HCT116 (cell line): ENCODE measurements at regions not wholly inside any gene's neighbourhood (a gene's known extent, or its start where the extent isn't known, plus 50 kb on each side); places are given as distances from the start of the nearest gene placed in this dataset.

Experiments used
- EGR1 ChIP-seq: IDR thresholded peaks from 2 replicates; pipeline ENCODE4 v1.6.1; 2012; ENCODE audit warnings: low read depth
- MAX ChIP-seq: IDR thresholded peaks from 2 replicates; pipeline ENCODE4 v1.6.1; 2012
- POLR2A ChIP-seq: IDR thresholded peaks from 2 replicates; pipeline ENCODE4 v1.7.0; 2011; ENCODE audit warnings: borderline replicate concordance; ENCODE audit not compliant: insufficient read depth, insufficient read length; ENCODE audit errors: extremely low read depth
- POLR2AphosphoS5 ChIP-seq: IDR thresholded peaks from 2 replicates; pipeline ENCODE4 v1.6.1; 2011; ENCODE audit warnings: mild to moderate bottlenecking, low read depth, low read length, moderate library complexity
- ZFX ChIP-seq: fragments of 450-650 bp; IDR thresholded peaks from 2 replicates; pipeline ENCODE4 v1.6.1; 2017
- TF ChIP-seq, protein P1 (sequence below), 3 experiments: fragments of 200-600 bp in 1 of 3; sonication (generic) in 1 of 3; IDR thresholded peaks in 2 of 3; conservative IDR thresholded peaks in 1 of 3; 2 replicates each; pipeline ENCODE4 v1.5.1; 2012 to 2017; ENCODE audit warnings: low read depth in 2 of 3, low read length in 2 of 3, antibody characterized with exemption in 1 of 3, borderline replicate concordance in 1 of 3, control low read depth in 1 of 3, mild to moderate bottlenecking in 1 of 3, mixed read lengths in 1 of 3, mixed run types in 1 of 3, moderate library complexity in 1 of 3; ENCODE audit not compliant: insufficient read depth in 1 of 3

DNA sequence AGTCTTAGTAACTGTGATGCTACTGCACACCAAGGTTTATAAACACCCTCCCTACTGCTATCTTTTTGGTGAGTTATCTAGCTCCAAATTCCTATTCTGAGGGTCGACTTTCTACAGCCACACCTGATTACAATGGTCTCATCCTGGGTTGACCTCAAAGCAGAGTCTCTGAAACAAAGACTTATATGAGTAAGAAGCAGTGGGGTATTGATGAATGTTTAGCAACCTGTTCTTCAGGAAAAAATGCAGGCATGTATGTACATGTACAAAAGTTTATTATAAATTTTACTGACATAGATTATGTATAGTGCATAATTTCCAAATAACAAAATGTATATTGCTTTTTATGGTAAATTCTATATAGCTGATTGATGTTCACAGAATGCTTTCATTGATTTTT is 51.6 kb upstream of the FMNL2 start:
- TF ChIP-seq MAX = no peak
- TF ChIP-seq POLR2A = no peak
- TF ChIP-seq POLR2AphosphoS5 = no peak
- no peak for TF ChIP-seq ZFX
- TF ChIP-seq, protein P1, sequence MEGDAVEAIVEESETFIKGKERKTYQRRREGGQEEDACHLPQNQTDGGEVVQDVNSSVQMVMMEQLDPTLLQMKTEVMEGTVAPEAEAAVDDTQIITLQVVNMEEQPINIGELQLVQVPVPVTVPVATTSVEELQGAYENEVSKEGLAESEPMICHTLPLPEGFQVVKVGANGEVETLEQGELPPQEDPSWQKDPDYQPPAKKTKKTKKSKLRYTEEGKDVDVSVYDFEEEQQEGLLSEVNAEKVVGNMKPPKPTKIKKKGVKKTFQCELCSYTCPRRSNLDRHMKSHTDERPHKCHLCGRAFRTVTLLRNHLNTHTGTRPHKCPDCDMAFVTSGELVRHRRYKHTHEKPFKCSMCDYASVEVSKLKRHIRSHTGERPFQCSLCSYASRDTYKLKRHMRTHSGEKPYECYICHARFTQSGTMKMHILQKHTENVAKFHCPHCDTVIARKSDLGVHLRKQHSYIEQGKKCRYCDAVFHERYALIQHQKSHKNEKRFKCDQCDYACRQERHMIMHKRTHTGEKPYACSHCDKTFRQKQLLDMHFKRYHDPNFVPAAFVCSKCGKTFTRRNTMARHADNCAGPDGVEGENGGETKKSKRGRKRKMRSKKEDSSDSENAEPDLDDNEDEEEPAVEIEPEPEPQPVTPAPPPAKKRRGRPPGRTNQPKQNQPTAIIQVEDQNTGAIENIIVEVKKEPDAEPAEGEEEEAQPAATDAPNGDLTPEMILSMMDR (IDR thresholded peaks at IDR 0.05 in 2 of 3, conservative IDR thresholded peaks at IDR 0.05 in 1 of 3; ENCODE audit: borderline replicate concordance in 1 of 3, insufficient read depth in 1 of 3, low read depth in 2 of 3, low read length in 2 of 3) = no peak
- no peak for TF ChIP-seq EGR1
